GM12872 (cell line): ENCODE measurements at regions not wholly inside any gene's neighbourhood (a gene's known extent, or its start where the extent isn't known, plus 50 kb on each side); places are given as distances from the start of the nearest gene placed in this dataset.

Experiments used
- CTCF ChIP-seq: IDR thresholded peaks from 3 replicates; pipeline ENCODE4 v1.5.1; 2011; ENCODE audit warnings: low read depth, mild to moderate bottlenecking, low read length, moderate library complexity; ENCODE audit not compliant: insufficient read depth

DNA sequence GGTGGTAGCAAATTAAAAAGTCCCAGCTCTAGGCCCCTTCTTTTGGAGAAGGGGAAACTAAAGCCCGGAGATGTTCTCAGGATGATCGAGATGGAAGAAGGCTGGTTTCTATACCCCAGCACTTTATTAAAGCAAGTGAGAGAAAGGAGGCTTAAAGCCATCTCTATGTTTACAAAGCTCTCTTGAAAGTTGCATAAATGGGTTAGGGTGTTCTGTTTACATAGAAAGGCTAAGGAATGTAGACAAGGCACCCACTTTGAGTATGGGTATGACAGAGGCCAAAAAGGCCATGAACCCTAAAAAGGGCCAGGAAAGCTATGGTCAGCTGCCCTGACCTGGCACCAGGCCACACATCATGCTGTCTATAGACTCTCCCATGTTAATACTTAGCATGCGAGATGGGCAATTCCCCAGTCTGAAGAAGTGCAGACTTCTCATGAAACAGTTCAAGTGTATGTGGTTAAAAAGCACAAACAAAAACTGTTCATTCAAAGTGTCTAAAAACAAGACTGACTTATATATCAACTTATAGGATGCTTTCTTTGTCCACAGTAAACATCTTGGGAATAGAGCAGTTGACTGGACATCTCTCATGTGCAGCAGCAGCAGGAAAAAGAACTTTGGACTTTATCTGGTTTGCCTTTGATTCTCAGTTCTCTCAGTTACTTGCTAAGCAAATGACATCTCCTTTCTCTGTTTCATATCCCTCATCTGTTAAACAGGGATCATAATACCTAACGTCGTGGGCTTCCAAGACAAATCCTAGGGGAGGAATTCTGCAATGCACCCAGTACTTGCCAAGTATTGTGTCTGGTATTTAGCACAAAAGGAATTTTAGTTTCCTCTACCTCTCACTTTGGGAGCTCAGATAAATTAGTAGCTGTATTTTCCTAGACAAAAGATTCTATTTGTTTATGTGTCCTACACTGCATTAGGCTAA is 521.6 kb downstream of the PLPP3 start:
- no peak for TF ChIP-seq CTCF

DNA sequence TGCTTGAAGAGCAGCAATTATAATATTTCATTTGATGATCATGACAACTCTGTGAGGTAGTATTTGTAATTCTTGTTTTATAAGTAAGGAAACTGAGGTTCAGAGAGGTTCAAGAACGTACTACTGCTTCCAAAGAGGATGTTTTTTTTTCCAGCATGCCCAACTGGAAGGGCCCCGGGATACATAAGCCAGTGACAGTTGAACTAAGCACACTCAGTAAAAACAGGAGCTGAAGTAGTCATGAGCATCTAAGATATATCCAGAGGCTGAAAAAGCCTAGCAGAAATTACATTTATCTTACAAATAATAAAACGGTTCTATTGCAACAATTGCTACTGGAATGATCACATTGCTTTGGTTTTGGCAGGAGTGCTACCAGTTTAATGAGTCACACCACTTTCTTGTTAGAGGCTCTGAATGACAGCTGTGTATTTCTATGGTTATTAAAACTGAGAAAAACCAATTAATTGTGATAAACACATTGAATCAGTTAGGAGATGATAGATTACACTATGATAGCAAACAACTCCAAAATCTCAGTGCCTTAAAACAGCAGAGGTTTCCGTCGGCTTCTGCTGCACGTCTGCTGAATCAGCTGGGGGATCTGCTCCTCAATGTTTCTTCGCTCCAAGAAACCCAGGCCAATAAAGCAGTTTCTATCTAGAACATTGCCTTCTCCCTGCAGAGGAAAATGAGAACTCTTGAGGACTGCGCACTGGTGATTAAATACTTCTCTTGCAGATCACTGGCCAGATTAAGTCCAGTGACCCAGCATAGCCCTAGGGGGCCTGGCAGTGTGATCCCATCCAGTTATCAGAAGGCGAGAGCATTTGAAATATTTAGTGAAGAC is 522.7 kb downstream of the PLPP3 start:
- no peak for TF ChIP-seq CTCF

DNA sequence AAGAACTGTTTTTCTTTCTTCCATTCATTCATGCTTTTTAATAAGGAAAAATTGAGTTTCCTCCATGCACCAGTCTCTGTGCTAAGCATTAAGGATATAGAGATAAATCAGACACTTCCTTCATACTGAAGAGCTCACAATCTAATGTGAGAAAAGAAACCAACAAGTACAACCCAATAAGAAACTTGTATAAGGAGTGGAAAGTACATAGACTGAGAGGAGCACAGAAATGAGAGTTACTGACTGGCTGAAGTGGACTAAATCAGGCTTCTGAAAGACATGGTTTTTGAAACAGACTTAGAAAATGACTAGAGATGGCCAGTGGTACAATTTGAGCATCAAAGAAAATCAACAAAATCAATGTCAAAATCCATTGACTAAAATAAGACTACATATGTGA is 524.4 kb downstream of the PLPP3 start:
- TF ChIP-seq CTCF, result no peak

DNA sequence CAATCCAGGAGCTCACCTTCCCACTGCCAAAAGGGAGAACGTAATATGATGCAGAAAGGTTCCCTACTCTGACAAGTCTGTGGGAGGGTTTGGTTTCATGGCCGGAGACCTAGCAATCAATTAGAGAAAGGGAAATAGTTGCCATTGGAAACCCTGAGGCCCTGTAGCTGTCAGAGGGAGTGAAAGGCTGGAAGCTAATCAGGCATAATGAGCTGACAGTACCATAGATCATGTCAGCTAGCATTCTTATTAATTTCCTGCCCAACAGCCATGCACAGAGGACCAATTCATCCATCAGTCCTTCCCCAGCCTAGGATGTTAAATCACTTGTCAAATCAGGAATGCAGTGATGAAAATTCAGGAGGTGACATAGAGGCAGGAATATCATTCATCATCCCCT is 527.3 kb downstream of the PLPP3 start:
- TF ChIP-seq CTCF, result no peak

DNA sequence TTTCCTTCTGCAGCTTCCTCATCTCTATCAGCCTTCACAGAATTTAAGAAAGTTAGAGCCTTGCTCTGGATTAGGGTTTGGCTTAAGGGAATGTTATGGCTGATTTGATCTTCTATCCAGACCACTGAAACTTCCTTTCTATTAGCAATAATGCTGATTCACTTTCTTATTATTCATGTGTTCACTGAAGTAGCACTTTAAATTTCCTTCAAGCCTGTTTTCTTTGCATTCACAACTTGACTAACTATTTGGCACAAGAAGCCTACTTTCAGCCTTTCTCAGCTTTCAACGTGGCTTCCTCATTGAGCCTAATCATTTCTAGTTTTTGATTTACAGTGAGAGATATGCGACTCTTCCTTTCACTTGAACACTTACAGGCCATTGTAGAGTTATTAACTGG is 528.5 kb downstream of the PLPP3 start:
- no peak for TF ChIP-seq CTCF

- TF ChIP-seq CTCF, result no peak
Observed at GRCh38 chr1:56045477-56045876, 533.9 kb downstream of the PLPP3 start.

DNA sequence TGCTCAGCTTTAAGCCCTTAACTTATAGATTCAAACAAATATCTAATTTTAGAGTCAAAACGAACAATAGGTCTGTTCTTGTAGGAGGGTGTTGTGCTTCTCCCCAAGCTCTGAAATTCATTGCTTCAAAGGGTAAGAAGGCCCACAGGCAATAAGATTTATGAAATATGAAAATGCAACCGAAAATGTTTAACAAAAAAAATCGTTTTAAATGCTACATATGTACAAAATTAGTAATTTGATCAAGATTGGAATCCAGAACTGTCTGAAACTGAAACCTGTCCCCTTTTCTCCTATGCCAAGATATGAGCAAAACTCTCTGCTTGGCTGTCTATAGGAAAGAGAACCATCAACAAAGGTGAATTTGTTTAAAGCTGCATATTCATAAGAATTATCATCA is 534.3 kb downstream of the PLPP3 start:
- no peak for TF ChIP-seq CTCF
